GM19351 (cell line): ENCODE measurements at regions not wholly inside any gene's neighbourhood (a gene's known extent, or its start where the extent isn't known, plus 50 kb on each side); places are given as distances from the start of the nearest gene placed in this dataset.
"Not testable (repeated sequence)": the region's sequence is repeated elsewhere in the genome, so short reads cannot be mapped to it uniquely, and the experiment has no call there.

Experiments
- ATAC-seq: cut with Tn5 transposase; IDR thresholded peaks from one replicate; pipeline ENCODE4 v1.9.1; 2021; ENCODE audit warnings: mild to moderate bottlenecking, moderate library complexity; ENCODE audit not compliant: unreplicated experiment

DNA sequence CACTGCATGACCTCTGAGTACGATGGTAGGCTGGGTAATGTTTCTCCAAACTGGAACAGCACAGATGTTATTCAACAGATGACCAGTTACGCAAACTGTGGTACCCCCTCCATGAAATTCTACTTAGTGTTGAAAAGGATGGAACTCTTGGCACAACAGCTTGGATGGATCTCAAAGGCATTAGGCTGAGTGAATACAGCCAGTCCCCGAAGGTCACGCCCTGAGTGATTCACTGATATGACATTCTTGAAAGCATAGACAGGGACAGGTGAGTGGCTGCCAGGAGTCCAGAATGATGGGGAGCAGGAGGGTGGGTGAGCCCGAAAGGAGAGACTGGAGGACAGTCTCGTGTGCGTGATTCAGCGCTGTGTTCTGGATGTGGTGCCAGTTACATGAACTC lies 187.5 kb upstream of the TMEM132C start:
- no peak for ATAC-seq

DNA sequence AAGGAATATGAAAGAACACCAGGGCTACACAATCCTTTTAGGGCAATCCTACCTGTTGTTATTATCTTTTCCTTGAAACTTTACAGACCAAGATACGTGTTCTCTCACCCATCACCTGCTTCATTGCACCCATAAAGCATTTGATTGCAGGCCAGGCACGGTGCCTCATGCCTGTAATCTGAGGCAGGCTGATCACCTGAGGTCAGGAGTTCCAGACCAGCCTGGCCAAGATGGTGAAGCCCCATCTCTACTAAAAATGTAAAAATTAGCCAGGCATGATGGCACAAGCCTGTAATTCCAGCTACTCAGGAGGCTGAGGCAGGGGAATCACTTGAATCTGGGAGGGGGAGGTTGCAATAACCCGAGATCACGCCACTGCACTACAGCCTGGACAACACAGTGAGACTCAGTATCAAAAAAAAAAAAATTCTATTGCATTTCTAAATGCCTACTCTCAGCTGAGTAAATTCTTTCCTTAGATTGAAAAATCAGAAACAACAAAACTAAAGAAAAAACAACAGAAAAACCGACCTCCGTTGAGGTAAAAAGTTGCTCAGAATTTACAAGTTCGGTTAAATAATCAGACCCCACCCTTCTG lies 183.7 kb upstream of the TMEM132C start:
- no peak for ATAC-seq

GRCh38 chr12:128088926-128089325 lies 178.0 kb upstream of the TMEM132C start:
- no peak for ATAC-seq

GRCh38 chr12:128089961-128090360 lies 177.0 kb upstream of the TMEM132C start:
- no peak for ATAC-seq

DNA sequence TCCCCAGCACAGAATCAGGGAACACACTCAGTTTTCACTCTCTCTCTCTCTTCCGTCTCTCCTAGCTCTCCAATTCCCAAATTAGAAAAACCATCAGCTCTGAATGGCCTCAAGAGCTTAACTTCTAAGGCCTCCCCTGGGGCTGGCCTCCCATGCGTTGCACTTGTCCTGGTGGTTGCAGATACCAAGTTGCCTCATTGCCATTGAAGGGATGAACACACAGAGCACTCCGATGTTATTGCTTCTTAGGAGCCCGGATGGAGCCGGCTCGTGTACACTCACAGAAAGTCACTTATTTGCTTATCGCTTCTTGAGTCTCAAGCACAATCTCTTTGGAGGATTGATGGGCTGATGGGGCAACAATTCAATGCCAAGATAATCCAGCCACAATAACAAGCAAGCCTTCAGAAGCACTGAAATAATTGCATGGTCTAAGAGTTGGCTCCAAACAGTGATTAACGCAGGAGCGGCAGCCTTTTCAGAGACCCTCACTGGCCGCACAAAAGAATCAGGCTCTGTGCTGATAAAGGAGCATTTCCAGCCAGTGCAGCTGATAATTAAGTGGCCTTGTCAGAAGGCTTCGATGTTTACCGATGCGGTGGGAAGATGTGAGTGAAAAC lies 175.8 kb upstream of the TMEM132C start:
- no peak for ATAC-seq

DNA sequence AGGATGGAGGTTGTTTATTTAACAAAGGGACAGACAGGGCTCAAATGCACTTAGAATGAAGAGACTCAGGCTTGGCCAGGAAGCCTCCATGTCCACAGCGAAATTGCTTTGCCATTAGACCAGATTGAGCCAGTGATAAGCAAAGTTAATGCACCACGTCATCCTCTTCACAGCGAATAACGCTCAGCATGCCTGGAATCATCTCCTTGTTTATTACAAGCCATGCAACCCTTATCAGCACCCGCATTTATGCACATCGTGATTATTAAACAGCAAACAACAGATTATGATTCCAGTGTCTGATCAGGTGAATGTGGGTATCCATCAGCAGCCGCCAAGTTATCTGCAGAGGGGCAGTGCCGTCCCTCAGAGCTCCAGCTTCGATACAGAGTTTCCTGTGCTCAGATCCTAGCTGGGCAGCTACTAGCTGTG lies 175.0 kb upstream of the TMEM132C start:
- ATAC-seq = no peak

DNA sequence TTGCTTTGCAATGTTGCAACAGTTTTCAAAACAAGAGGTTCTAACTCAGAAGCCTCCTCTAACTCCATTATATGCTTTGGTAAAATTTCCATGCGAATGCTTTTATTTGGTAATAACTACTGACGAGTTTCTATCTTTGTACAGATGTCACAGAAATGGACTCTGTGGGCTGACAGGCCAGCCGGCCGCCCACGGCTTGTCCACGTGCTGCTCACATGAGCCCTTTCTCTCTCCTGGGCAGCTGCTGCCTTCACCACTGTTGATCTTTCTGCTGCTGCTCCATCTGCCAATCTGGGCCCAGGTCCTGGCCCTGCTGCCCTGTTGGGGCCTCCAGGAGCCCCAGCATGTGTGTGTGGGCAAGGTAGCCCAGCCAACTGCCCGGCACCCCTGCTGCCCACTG lies 168.2 kb upstream of the TMEM132C start:
- ATAC-seq = no peak

DNA sequence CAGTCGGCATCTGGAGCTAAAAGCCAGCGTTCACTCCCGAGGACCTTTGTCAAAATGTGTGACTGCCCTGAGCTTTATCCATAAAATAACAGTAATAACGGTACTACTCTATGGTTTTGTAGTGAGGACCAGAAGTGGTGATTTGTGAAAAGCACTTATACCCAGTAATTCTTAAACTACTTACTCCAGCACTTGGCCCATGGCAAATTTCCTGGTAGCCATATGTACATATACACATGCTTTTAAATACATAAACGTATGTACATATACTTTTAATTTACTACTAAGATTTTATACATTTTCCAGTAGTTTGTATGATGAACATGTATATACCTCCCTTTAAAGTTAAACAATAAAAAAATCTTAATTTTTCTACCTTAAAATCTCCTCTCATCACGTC lies 163.8 kb upstream of the TMEM132C start:
- ATAC-seq = no peak

- no peak for ATAC-seq
Measured at GRCh38 chr12:128109236-128109635, 157.7 kb upstream of the TMEM132C start.

GRCh38 chr12:128109636-128110035 lies 157.3 kb upstream of the TMEM132C start:
- no peak for ATAC-seq

DNA sequence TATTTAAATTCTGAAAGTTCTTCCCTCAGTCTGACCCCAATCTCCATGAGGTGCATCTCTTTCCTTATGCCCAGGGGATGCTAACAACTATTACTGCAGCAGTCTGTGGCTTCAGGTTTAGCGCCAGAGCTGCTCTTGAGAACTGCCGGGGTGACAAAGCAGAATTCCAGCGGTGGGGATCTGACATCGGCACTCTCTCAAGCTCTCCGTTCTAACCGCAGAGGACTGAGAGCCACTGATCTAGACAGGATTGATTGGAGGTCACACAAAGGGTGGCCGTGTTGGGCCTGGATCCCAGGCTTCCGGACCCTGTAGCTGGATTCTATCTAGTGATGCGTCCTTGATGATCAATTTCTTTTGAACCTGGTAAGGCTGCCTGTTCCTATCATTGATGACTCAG lies 155.6 kb upstream of the TMEM132C start:
- no peak for ATAC-seq

DNA sequence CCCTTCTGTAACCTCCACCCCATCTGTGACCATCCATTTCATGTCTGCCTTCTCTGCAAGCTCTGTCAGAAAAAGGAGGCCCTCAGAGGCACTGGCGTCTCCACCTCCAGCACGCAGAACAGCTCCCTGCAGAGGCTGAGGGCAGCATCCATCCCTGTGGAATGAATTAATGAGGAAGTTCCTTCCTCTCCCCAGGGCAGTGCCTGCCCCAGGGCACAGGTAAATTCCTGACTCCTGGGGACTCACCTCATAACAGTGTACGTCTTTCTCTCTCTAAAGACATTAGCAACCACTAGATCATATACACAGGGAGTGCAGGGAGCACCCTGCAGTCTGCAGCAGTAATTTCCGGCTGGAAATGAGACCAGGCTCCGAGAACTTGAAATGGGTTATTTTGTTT lies 155.0 kb upstream of the TMEM132C start:
- ATAC-seq = no peak

DNA sequence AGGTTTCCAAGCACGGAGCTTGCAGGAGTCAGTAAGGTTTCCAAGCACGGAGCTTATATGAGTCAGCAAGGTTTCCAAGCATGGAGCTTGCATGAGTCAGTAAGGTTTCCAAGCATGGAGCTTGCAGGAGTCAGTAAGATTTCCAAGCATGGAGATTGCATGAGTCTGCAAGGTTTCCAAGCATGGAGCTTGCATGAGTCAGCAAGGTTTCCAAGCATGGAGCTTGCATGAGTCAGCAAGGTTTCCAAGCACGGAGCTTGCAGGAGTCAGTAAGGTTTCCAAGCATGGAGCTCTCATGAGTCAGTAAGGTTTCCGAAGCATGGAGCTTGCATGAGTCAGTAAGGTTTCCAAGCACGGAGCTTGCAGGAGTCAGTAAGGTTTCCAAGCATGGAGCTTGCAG lies 153.7 kb upstream of the TMEM132C start:
- not testable (repeated sequence) for ATAC-seq

- ATAC-seq = no peak
Measured at GRCh38 chr12:128114485-128114884, 152.5 kb upstream of the TMEM132C start.

GRCh38 chr12:128116537-128116936 lies 150.4 kb upstream of the TMEM132C start:
- ATAC-seq = no peak

GRCh38 chr12:128120035-128120434 lies 146.9 kb upstream of the TMEM132C start:
- no peak for ATAC-seq

DNA sequence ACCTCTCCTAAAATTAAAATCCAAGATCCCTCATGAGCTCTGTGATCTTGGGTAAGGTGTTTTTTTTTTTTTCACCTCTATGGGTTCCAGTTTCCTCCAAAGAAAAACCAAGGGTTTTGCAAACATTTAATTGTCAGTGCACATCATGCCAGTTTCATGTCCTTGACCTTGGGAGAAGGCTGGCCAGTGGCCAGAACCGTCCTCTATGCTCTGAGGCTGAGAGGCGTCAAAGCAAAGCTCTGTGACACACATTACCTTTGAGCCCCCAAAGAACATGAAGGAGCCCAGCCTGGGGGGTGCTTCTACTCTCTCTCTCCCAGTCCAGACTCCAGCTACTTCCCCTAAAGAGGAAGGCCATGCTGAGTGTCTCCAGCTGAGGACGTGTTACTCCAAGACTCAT lies 145.5 kb upstream of the TMEM132C start:
- no peak for ATAC-seq

DNA sequence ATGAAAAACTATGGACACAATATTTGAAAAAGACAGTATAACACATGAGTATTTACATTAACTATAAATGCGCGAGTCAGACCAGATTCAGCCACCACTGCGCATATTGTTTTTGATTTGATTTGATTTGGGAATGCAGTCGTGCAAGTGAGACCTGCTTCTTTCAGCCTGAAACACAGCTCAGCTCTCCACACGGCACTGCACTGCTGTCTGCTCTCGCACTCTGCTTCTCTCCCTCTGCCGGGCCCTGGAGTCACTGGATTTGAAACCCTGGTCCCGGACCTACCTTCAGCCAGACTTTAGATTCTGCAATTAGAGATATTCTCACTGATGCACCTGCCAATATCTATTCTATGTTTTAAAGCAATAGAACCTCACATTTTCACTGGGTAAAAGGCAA lies 143.9 kb upstream of the TMEM132C start:
- ATAC-seq = no peak

DNA sequence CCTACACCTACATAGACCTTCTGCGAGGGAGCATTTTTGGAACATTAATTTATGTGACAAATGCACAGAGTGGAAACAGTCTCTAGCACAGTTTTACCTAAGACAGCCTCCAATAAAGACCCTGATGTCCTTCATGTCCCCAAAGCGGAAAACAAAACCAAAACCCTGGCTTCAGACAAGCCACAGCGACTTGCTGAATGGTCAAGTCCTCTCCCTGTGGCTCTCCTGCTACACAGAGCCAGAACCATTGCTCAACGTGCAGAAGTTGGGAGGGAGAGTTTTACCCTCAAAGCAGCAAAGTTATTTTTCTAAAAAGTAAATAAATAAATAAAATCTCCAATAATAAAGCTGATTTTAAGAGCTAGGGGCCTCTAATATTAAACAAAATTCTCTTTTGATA lies 135.0 kb upstream of the TMEM132C start:
- no peak for ATAC-seq

DNA sequence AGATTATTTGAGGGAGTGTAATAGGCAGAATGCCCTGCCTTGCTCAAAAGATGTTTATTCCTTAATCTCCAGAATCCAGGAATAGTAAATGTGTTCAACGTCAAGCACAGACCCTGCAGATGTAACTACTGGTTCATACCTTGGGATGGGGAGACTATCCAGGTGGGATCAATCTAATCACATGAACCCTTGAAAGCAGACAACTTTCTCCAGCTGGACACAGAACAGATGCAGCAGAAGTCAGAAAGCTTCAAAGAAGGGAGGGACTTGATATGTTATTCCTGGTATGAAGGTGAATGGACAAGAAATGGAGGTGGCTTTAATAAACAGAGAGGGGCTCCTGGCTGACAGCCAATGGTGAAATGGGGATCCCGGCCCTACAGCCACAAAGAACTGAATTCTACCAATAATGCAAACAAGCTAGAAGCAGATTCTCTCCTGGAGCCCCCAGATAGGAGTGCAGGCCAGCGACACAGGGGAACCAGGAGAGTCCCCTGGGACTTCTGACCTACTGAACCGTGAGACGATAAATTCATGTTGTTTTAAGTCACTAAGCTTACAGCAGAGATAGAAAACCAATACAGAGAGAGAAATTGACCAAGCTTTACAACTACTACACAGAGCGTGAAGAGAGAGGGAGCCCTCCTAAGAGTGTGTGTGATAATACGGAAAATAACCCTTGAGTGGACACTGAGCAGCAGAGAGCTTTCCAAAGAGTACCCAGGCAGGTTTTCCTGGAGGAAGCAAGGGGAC lies 133.5 kb upstream of the TMEM132C start:
- ATAC-seq = no peak

- peak; percentile 63 for ATAC-seq
Measured at GRCh38 chr12:128137140-128137539, 129.8 kb upstream of the TMEM132C start.

DNA sequence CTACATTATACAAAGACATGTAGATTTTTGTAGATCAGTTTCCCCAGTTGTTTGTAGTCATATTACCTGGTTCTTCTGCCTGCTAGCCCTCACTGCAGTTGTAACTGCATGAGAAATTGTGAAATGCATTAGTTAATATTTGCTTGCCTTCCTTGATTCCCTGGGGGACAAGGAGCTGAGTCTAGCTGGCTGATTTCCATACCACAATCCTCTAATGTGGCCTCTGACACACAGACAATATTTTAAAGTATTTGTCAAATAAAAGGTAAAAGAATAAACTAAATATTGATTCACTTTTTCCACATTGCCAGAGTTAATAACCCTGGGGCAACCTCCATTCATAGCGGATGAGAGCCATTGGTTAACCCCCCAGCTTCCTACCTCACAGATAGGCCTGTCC lies 128.8 kb upstream of the TMEM132C start:
- ATAC-seq = no peak
